SK-N-SH treated with all-trans-retinoic acid at 6 μM for 48 hours (cell line): ENCODE measurements at regions not wholly inside any gene's neighbourhood (a gene's known extent, or its start where the extent isn't known, plus 50 kb on each side); places are given as distances from the start of the nearest gene placed in this dataset.

ENCODE experiments used
- PPARA ChIP-seq: fragments of 250-450 bp; sonication (Bioruptor Pico); IDR thresholded peaks from 2 replicates; pipeline ENCODE4 v1.5.0; 2020; ENCODE audit warnings: mild to moderate bottlenecking, borderline replicate concordance
- ZC3H10 ChIP-seq: fragments of 250-450 bp; sonication (Bioruptor Pico); IDR thresholded peaks from 2 replicates; pipeline ENCODE4 v1.5.1; 2021; ENCODE audit warnings: mild to moderate bottlenecking, moderate library complexity
- ZNF70 ChIP-seq: fragments of 450-650 bp; formaldehyde crosslinking; IDR thresholded peaks from 2 replicates; pipeline ENCODE4 v1.5.0; 2020; ENCODE audit warnings: mild to moderate bottlenecking, moderate library complexity
- ZNF8 ChIP-seq: fragments of 450-650 bp; formaldehyde crosslinking; IDR thresholded peaks from 2 replicates; pipeline ENCODE4 v1.5.0; 2020; ENCODE audit warnings: mild to moderate bottlenecking, moderate library complexity
- TF ChIP-seq, protein P1 (sequence below): fragments of 250-450 bp; sonication (Bioruptor Pico); IDR thresholded peaks from 2 replicates; pipeline ENCODE4 v1.8.0; 2020; ENCODE audit warnings: mild to moderate bottlenecking, moderate library complexity, borderline replicate concordance
- TF ChIP-seq, protein P2 (sequence below): fragments of 250-450 bp; sonication (Bioruptor Pico); IDR thresholded peaks from 2 replicates; pipeline ENCODE4 v1.5.0; 2020; ENCODE audit warnings: mild to moderate bottlenecking, moderate library complexity

DNA sequence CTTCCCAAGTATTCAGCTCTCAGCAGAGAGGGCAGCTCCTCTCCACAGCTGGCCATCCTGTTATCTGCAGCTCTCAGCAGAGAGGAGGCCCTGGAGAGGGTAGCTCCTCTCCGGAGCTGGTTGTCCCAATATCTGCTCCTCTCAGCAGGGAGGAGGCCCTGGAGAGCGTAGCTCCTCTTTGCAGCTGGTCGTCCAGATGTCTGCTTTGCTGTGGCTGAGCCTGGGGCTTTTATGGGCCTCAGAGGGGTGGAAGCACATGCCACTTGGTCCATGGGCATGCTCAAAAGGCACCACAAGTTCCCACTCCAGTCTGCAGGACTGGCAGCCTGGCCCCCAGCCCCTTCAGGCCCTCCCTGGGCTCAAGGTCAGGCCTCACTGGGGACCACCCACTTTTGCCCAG is 314.3 kb downstream of the KCNJ2 start:
- TF ChIP-seq ZC3H10 (CRISPR knock-in tag) (no peak), PPARA (no peak), ZNF8 (CRISPR knock-in tag) (no peak), ZNF70 (CRISPR knock-in tag) (no peak)
- TF ChIP-seq, protein P1, sequence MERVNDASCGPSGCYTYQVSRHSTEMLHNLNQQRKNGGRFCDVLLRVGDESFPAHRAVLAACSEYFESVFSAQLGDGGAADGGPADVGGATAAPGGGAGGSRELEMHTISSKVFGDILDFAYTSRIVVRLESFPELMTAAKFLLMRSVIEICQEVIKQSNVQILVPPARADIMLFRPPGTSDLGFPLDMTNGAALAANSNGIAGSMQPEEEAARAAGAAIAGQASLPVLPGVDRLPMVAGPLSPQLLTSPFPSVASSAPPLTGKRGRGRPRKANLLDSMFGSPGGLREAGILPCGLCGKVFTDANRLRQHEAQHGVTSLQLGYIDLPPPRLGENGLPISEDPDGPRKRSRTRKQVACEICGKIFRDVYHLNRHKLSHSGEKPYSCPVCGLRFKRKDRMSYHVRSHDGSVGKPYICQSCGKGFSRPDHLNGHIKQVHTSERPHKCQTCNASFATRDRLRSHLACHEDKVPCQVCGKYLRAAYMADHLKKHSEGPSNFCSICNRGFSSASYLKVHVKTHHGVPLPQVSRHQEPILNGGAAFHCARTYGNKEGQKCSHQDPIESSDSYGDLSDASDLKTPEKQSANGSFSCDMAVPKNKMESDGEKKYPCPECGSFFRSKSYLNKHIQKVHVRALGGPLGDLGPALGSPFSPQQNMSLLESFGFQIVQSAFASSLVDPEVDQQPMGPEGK (CRISPR knock-in tag) = no peak
- TF ChIP-seq, protein P2, sequence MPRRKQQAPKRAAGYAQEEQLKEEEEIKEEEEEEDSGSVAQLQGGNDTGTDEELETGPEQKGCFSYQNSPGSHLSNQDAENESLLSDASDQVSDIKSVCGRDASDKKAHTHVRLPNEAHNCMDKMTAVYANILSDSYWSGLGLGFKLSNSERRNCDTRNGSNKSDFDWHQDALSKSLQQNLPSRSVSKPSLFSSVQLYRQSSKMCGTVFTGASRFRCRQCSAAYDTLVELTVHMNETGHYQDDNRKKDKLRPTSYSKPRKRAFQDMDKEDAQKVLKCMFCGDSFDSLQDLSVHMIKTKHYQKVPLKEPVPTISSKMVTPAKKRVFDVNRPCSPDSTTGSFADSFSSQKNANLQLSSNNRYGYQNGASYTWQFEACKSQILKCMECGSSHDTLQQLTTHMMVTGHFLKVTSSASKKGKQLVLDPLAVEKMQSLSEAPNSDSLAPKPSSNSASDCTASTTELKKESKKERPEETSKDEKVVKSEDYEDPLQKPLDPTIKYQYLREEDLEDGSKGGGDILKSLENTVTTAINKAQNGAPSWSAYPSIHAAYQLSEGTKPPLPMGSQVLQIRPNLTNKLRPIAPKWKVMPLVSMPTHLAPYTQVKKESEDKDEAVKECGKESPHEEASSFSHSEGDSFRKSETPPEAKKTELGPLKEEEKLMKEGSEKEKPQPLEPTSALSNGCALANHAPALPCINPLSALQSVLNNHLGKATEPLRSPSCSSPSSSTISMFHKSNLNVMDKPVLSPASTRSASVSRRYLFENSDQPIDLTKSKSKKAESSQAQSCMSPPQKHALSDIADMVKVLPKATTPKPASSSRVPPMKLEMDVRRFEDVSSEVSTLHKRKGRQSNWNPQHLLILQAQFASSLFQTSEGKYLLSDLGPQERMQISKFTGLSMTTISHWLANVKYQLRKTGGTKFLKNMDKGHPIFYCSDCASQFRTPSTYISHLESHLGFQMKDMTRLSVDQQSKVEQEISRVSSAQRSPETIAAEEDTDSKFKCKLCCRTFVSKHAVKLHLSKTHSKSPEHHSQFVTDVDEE (CRISPR knock-in tag) = no peak
